MM.1S (cell line): ENCODE measurements at regions not wholly inside any gene's neighbourhood (a gene's known extent, or its start where the extent isn't known, plus 50 kb on each side); places are given as distances from the start of the nearest gene placed in this dataset.

Source experiments
- EZH2 ChIP-seq: fragments of 300-600 bp; sonication (generic); optimal IDR thresholded peaks from 2 replicates; pipeline ENCODE3; 2017; ENCODE audit warnings: low read depth, mild to moderate bottlenecking, antibody characterized with exemption, low read length, mixed read lengths
- EZH2phosphoT487 ChIP-seq: fragments of 300-600 bp; sonication (generic); IDR thresholded peaks from 2 replicates; pipeline ENCODE4 v1.6.1; 2018; ENCODE audit warnings: antibody characterized with exemption, low read length
- TF ChIP-seq, protein P1 (sequence below): fragments of 300-600 bp; sonication (generic); IDR thresholded peaks from 2 replicates; pipeline ENCODE4 v1.5.1; 2016; ENCODE audit warnings: antibody characterized with exemption, low read length, mixed read lengths

DNA sequence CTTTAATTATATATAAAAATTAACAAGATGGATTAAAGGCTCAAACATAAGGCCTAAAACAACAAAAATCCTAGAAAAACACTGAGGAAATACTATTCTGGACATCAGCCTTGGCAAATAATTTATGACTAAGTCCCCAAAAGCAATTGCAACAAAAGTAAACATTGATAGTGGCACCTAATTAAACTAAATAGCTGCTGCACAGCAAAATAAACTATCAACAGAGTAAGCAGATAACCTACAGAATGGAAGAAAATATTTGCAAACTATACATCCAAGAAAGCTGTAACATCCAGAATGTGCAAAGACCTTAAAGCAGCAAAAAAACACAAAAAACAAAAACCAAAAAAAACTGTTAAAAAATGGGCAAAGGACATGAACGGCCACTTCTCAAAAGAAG is 384.0 kb upstream of the SEMA3D start:
- TF ChIP-seq, protein P1, sequence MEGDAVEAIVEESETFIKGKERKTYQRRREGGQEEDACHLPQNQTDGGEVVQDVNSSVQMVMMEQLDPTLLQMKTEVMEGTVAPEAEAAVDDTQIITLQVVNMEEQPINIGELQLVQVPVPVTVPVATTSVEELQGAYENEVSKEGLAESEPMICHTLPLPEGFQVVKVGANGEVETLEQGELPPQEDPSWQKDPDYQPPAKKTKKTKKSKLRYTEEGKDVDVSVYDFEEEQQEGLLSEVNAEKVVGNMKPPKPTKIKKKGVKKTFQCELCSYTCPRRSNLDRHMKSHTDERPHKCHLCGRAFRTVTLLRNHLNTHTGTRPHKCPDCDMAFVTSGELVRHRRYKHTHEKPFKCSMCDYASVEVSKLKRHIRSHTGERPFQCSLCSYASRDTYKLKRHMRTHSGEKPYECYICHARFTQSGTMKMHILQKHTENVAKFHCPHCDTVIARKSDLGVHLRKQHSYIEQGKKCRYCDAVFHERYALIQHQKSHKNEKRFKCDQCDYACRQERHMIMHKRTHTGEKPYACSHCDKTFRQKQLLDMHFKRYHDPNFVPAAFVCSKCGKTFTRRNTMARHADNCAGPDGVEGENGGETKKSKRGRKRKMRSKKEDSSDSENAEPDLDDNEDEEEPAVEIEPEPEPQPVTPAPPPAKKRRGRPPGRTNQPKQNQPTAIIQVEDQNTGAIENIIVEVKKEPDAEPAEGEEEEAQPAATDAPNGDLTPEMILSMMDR = no peak
- no peak for TF ChIP-seq EZH2
- no peak for TF ChIP-seq EZH2phosphoT487
